GM18907 (cell line): ENCODE measurements at regions not wholly inside any gene's neighbourhood (a gene's known extent, or its start where the extent isn't known, plus 50 kb on each side); places are given as distances from the start of the nearest gene placed in this dataset.

Experiments
- ATAC-seq: cut with Tn5 transposase; IDR thresholded peaks from one replicate; pipeline ENCODE4 v1.9.1; 2021; ENCODE audit warnings: mild to moderate bottlenecking, moderate library complexity; ENCODE audit not compliant: unreplicated experiment

- no peak for ATAC-seq
Observed at GRCh38 chr13:87872813-87873212, 201.6 kb downstream of the SLITRK5 start.

GRCh38 chr13:87877477-87877876, 206.3 kb downstream of the SLITRK5 start:
- no peak for ATAC-seq

- ATAC-seq, result no peak
Observed at GRCh38 chr13:87878706-87879105, 207.5 kb downstream of the SLITRK5 start.

- no peak for ATAC-seq
Observed at GRCh38 chr13:87884884-87885283, 213.7 kb downstream of the SLITRK5 start.

GRCh38 chr13:87887459-87888123, 216.4 kb downstream of the SLITRK5 start:
- ATAC-seq, result no peak

- no peak for ATAC-seq
Observed at GRCh38 chr13:87889254-87889653, 218.1 kb downstream of the SLITRK5 start.

DNA sequence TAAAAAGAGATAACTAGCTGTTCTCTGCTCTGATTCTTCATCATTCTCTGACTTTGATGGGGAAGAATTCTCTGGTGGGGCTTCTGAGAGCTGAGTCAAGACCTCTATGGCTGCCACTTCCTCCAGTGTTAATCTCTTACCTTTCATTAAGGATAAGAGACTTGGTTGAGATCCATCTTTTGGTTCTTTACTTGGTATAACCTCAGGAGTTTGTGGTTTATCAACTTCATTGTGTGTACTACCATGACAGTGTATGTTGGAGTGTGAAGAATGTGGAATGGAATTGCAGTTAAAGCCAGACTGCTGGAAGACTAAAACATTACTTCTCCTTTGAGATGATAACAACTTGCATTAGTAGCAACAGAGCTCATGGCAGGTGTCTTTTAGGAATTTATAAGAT, 222.0 kb downstream of the SLITRK5 start:
- no peak for ATAC-seq

GRCh38 chr13:87894059-87894458, 222.9 kb downstream of the SLITRK5 start:
- no peak for ATAC-seq

DNA sequence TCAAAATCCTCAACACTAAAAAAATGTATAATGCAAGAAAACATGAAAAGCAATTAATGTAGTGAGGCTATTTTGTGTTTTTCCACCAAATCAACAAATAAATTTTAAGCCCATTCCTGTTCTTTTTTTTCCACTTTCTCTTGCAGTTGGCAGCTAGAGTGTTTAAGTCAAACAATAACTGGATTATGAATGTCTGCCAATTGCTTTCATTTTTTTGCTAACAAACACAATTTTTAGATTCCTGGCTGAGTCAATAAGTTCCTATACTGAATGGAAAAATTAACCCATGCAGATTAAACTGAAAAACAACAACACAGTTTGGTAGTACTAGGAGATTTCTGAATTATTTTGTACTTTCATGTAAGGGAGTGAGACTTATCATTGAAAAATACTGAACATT, 232.4 kb downstream of the SLITRK5 start:
- no peak for ATAC-seq

- ATAC-seq, result no peak
Observed at GRCh38 chr13:87906411-87906810, 235.2 kb downstream of the SLITRK5 start.

DNA sequence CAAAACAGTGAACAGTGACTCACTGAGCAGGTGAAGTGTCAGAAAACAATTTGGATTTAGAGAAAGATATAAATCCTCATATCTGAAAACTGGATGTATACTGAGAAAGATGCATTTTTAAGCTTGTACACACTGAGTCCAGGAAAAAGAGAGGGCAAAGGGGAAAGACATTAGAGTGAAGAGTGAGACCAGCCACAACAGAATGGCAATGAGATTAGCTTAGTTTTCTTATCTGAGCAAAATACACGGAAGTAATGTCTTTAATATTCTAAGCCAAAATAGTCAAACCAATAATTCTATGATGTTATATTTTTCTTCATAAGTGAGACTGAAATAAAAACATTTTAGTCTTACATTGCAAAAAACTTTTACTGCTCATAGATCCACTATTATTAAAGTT, 236.0 kb downstream of the SLITRK5 start:
- no peak for ATAC-seq

DNA sequence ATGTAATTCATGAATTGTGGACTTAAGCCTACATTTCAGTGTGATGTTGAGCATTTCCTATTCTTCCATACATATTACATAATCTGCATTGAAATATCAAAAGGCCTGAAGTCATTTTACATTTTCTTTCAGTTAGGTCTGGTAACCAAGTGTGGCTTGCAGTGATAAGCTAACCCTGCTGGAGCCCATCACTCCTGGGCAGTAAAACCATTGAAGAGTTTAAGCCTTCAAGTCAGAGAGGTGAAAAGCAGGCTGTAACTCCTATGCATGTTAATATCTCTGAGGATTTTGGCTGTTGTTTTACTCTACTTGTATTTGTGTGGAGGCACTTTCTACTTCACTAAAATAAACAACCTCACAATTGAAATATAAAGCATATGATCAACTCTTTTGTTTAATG, 248.8 kb downstream of the SLITRK5 start:
- no peak for ATAC-seq

- ATAC-seq, result no peak
Observed at GRCh38 chr13:87923753-87924152, 252.6 kb downstream of the SLITRK5 start.

- no peak for ATAC-seq
Observed at GRCh38 chr13:87925006-87925405, 253.8 kb downstream of the SLITRK5 start.

GRCh38 chr13:87940776-87941175, 269.6 kb downstream of the SLITRK5 start:
- no peak for ATAC-seq

DNA sequence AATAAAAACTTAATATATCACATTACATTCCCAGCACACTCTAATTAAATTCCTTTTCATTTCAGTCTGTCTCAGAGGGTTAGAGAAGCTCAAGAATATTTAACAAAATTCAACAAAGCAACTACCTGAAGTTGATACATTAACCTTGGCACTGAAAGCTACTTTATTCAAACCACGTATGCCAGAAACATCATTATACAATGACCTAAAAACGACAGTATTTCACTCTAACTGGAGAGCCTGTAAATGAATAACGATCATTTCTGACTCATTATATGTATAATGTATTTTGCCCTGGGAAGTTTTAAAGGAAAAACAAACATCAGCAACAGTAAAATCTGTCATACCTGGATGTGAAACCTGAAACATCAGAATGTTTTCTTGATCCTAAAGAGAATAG, 270.1 kb downstream of the SLITRK5 start:
- ATAC-seq, result no peak

DNA sequence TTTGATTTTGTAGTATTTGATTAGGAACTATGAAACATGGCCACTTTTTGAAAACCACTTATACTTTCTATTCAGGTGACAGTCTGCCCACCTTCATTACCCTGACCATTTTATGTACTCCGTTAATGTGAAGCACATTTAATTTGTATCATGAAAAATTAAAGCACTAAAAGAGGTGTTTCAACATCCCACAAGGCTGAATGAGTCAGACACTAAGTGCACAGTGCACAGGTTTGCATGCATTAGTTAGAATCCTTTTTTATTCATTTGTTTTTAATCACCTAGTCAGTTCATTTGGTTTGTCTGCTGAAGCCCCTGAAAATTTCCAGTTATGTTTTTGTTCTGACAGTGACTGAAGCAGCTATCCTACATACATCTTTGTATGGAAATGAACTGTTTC, 271.0 kb downstream of the SLITRK5 start:
- no peak for ATAC-seq

- ATAC-seq, result no peak
Observed at GRCh38 chr13:87944038-87944437, 272.9 kb downstream of the SLITRK5 start.

DNA sequence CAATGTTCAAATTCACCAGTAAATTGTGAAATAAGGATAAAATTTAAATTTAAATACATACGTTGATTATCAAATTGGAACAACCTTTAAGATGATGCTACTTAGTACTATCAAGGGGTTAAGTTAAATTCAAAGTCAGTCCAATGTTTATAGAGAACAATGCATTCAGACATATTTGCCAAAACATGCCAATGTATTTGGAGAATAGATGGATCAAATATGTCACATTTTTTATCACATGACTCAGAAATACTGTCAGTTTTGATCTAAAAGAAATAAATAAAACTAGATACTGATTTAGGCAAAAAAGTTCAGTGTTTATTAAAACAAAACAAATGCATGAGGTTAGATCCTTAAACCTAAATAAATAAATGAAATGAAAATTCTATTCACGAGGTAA, 281.2 kb downstream of the SLITRK5 start:
- no peak for ATAC-seq

DNA sequence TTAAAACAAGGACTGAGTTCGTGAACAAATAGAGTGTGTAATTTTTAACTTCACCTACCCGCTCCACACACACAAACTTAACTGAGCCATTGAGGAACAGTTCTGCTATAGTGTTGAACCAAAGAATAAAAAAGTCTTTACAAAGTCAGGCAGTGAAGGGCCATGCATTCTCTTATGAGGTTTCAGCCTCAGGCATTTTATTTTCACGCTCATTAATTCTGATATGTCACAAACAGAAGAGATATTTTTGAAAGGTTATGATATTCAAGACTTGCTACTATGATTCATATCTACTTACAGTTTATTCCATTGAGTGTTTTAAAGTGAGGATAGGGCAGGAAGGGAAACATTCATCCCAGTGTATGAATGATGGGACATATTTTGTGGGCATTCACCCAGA, 282.2 kb downstream of the SLITRK5 start:
- ATAC-seq, result no peak

- ATAC-seq, result no peak
Observed at GRCh38 chr13:87954091-87954490, 282.9 kb downstream of the SLITRK5 start.

- ATAC-seq, result no peak
Observed at GRCh38 chr13:87961546-87961945, 290.4 kb downstream of the SLITRK5 start.

DNA sequence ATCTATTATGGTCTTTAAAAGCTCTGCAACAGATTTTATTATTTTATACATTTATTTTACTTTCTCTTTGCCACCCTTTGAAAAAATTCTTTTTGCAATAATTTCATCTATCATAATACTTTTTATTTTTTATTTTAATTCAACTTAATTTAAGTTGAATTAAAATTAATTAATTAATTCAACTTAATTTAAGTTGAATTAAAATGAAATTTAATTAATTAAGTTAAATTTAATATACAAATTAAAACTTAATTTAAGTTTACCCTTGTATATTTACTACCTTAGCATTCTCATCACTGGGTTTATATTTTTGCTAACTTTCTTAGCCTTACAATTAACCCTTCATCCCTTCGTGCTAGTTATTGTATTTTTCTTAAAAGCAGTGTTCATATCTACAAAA, 301.4 kb downstream of the SLITRK5 start:
- no peak for ATAC-seq
